GM19351 (cell line): ENCODE measurements at regions not wholly inside any gene's neighbourhood (a gene's known extent, or its start where the extent isn't known, plus 50 kb on each side); places are given as distances from the start of the nearest gene placed in this dataset.
"Not testable (repeated sequence)": the region's sequence is repeated elsewhere in the genome, so short reads cannot be mapped to it uniquely, and the experiment has no call there.

Experiments
- ATAC-seq: cut with Tn5 transposase; IDR thresholded peaks from one replicate; pipeline ENCODE4 v1.9.1; 2021; ENCODE audit warnings: mild to moderate bottlenecking, moderate library complexity; ENCODE audit not compliant: unreplicated experiment

DNA sequence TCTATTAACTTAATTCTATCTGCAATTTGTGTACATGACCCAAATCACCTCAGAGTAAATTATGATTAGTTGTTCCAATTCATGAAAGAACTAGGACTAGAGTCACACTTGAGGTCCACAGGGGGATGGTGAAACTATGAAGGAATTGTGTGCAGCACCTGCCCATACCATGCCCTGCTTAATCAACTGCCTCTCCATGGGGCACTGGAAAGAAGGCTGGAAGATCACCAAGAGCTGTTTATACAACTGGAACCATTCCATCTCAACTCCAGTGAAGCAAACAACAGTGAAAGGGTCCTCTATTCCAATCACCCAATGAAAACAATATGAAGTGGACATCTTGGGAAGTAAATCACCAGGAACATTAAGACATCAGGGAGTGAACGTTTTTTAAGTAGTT is 98.7 kb upstream of the SEMA3D start:
- ATAC-seq = no peak

DNA sequence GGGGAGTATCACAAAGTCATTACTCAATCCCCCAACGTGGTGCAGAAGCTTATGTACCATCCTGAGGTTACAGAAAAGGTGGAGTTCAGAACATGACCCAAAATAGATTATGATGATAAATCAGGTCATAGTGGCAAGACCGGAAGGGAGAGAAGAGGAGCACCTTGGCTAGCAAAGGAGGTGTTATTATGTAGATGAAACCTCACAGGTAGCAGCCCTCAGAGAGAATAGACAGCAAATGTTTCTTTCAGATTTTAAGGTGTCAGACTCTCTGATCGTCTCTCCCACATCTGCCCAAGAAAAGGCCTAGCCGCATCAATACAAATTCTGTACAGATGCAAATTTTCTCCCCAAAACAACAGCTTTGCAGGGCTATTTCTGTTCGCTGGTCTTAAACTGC is 88.3 kb upstream of the SEMA3D start:
- no peak for ATAC-seq

DNA sequence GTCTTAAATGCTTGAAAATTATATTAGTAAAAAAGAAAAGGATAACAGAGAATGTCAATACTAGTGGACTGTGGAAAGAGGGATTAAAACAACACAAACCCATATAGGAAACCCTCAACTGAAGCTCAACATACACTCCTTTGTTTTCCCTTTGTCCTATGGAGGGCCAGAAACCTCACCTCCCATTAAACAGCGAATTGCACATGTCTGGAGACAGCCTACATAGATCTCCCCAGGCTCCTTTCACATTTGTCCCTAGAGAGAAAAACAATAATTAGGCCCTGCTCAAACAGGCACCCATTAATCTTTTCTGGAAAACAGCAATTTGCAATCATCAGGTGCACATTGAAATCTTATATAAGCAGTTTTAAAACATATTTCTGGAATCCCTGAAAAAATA is 87.6 kb upstream of the SEMA3D start:
- no peak for ATAC-seq

DNA sequence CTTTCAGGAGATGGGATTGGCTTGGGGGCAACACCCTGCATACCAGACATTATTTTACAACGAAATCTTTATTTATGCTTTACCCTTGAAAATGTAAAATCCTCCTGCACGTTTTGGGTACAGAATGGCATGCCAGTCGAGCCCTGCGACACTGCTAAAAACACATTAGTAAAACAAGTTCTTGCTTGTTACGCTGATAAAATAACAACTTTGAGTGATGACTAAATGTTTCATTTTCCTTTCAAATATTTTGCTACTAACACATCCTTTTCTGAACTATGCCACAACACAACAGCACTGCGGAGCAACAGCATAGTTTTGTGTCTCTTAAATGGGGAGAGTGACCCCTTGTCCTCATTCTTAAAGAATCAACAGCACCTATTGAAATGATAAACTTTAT is 76.0 kb upstream of the SEMA3D start:
- ATAC-seq = no peak

DNA sequence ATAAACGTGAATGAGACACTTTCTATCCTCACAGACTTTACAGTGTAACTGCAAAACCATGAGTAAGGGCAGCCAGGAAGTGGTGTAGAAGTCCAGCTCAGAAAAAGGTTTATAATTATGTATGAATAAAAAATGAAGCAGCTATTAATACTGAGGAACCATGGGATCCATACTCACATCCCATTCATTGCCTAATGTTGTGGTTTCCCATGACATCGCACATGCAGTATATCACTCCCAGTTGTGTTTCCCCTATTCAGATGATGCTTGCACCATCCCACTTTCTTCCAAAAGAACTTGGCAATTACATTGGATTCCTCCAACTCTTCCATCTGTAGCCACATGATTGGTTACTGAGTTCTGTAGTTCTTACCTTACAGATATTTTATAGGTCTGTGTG is 74.5 kb upstream of the SEMA3D start:
- no peak for ATAC-seq

DNA sequence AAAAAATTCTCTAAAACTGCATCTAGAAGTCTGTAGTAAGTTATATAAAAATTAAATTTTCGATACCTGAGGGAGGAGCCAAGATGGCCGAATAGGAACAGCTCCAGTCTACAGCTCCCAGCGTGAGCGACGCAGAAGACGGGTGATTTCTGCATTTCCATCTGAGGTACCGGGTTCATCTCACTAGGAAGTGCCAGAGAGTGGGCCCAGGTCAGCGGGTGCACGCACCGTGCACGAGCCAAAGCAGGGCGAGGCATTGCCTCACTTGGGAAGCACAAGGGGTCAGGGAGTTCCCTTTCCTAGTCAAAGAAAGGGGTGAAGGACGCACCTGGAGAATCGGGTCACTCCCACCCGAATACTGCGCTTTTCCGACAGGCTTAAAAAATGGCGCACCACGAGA is 62.9 kb upstream of the SEMA3D start:
- not testable (repeated sequence) for ATAC-seq

DNA sequence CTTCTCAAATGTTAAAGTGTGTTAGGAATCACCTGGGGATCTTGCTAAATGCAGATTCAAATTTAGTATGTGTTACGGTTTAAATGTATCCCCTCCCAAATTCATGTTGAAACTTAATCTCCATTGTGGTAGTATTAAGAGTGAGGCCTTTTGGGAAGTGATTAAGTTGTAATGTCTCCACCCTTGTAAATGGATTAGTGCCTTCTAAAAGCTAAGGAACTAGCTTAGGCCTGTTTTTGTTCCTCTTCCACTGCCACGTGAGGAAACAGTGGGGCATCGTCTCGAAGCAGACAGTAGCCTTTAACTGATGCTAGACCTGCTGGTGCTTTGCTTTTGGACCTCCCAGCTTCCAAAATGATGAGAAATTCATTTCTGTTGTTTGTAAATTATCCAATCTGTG is 52.3 kb upstream of the SEMA3D start:
- ATAC-seq = no peak

DNA sequence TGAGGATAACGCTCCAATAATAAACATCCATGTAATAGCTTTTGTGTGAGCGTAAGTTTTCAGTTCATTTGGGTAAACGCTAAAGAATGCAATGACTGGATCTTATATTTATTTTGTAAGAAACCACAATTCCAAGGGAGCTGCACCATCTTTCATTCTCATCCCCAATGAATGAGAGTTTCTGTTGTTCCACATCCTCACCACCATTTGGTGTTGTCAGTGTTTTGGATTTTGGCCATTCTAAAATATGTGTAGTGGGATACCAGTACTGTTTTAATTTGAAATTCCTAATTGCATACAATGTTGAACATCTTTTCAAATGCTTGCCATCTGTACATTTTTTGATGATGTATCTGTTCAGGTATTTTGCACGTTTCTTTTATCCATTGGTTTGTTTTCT is 50.9 kb upstream of the SEMA3D start:
- ATAC-seq = no peak
